HG02588 (cell line): ENCODE measurements at regions not wholly inside any gene's neighbourhood (a gene's known extent, or its start where the extent isn't known, plus 50 kb on each side); places are given as distances from the start of the nearest gene placed in this dataset.

Experiments
- ATAC-seq: cut with Tn5 transposase; IDR thresholded peaks from one replicate; pipeline ENCODE4 v1.9.1; 2021; ENCODE audit warnings: mild to moderate bottlenecking, moderate library complexity; ENCODE audit not compliant: unreplicated experiment

- ATAC-seq: no peak
These were observed 102.7 kb downstream of the UCHL1 start for GRCh38 chr4:41359422-41359775.

- no peak for ATAC-seq
These were observed 103.1 kb downstream of the UCHL1 start for GRCh38 chr4:41359836-41360213.

DNA sequence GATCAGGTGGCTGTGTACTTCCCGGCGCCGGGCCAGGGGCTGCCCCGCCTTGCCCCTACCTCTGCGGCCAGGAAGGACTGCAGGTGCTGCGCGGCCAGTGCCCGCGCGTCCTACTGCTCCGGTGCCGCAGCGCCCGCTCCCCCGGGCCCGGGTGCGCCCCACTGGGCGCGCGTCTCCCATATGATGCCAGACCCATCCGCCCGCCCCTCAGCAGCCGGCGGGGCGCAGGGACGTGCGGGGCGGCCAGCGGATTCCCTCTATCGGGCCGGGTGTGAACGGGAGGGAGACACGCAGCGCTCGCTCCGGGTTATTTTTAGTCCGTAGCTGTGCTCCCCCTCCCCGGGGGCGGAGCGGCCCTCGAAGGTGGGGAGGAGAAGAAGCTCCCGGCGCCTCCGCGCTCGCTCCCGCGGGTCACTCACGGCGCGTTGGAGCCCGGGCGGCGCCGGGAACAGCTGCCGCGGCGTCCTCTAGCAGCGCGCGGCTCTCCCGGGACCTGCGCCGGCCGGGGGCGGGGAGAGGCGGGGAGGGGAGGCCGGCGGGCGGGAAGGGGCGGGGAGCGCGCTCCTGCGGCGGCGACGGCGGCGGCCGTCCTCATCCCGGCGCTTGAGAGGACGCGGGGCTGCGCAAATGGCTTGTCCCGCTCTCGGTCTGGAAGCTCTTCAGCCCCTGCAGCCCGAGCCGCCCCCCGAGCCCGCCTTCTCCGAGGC lies 103.6 kb downstream of the UCHL1 start:
- no peak for ATAC-seq

DNA sequence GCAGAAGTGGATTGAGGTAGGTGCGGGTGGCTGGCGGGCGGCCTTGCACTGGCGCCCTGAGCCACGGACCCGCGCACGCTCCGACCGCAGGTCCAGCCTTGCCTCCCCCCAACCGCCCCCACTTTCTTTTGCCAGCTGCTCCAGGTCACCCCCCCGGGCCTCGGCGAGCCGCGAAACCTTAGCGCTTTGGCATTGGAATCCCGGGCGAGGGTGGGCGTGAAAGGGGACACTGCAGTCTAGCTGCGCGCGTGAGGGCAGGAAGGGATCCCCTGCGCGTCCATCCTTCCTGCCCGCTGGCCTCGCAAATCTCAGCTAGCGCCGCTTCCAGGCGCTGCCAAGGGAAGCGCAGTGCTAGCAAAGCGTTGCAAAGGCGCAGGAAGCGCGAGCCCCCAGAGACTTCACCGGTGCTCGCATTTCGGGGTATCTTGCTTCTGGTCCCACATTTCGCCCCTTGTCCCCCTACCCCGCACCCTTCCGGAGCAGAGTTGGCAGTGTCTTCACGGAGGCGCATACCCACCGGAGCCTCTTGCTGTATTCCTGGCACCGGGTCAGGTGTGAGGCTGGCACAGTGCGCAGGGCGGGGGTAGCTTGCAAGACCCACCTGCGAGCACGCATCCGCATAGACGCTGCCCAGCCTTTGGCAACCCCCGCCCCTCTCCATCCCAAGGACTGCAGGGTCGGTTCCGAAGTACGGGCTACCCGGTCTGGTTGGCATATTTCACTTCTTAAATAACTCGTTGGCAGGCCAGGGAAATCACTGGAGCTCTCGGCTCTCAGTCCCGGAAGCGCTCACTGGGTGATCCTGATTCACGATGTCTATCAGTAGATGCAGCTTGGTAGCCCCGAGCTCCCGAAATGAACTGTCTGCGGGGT lies 104.4 kb downstream of the UCHL1 start:
- ATAC-seq: no peak

DNA sequence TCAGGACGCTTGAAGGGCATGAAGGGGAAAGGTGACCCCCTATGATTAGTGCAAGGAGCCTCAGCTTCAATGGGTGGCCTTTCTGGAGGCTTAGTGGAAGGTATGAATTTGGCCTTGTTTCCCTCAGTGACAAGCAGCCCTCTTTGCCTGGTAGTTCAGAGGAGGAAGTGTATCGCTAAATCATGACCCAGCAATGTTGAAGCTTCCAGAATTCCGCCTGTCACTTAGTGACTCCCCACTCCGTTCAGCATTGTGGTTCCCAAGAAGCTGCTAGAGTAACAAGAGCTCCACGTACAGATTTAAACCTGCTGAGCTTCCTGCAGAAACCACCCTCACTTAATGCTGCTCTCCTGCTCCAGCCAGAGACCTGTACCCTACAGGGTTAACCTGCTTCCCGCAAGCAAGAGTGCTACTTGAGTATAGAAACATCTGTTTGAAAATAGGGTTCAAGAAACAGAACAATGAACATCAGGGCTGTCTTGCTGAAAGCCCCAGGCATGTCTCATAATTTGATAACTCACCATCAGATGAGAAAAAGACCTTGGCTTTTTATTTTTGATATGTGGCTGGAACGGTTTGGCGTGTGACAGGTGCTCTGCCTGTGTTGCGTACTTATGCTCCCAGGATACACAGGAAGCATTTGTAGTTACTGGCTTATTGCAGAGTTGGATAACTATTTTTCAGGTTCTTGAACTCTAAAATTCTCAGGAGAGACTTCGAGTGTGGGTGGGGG lies 105.2 kb downstream of the UCHL1 start:
- ATAC-seq: no peak

DNA sequence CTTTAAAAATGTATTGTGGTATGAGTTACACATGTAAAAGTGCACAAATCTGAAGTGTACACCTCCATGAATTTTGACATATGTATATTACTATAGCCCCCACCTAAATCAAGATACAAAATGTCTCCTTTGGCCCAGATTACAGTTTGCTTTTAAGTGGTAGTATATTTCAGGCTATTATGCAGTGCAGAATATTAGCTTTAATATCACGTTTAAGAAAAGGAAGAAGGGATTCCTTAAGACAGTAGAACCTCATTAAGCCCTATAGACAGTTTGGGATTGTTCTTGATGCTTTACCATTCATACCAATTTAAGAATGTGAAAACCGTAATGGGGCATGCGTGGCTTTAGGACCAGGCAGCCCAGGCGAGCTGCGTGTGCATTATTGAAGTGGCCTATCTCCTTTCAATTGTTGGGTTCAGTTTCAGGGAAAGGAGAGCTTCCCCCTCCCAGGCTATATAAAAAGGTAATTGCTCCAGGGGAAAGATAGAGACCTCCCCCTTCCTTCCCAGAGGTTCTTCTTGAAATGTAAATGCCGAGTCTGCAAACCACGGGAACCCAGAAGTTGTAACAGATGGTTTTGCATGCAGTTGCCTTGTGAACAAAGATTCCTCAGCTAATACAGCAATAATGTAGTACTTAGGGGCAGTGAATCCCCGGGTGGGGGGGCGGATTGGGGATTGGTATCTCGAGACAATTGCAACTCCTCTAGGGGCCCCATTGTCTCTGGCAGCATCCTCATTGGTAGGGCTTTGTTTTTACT lies 106.1 kb downstream of the UCHL1 start:
- ATAC-seq: no peak

- no peak for ATAC-seq
These were observed 106.8 kb downstream of the UCHL1 start for GRCh38 chr4:41363384-41363981.

DNA sequence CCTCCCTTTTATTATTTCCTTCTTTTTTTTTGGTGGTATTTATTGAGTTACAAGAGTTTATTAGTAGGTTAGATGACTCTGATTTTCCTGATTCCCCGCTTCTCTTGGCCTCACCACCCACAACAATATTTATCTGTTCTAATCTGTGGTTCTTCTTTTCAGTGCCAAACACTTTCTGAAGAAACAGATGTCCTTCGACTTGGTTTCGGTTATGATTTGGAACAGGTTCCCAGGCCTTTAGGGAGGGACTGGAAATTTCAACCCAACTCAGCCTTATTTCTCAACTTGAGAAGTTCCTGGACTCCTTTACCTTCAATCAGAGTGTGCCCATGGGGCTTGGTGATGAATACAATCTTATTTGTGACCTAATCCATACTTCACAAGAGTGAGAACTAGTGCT lies 108.1 kb downstream of the UCHL1 start:
- no peak for ATAC-seq

DNA sequence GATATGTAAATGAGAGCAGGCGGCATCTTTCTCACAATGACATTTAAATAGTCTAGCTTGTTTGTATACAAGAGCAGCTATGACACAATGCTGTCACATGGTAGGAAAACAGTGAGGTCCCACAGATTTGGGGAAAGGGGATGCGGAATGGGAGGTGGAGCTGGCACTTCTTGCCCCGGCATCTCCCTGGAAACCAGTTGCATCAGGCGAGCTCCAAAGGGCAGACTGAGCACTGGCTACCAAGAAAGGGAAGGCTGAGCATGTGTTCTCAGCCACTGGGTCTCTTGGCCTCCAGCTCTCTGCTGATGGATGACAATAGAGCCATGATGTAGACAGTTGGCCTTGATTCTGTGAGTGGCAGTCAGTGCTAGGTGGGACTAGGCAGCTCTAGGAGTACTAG lies 109.0 kb downstream of the UCHL1 start:
- no peak for ATAC-seq

GRCh38 chr4:41366911-41367517 lies 110.3 kb downstream of the UCHL1 start:
- no peak for ATAC-seq

DNA sequence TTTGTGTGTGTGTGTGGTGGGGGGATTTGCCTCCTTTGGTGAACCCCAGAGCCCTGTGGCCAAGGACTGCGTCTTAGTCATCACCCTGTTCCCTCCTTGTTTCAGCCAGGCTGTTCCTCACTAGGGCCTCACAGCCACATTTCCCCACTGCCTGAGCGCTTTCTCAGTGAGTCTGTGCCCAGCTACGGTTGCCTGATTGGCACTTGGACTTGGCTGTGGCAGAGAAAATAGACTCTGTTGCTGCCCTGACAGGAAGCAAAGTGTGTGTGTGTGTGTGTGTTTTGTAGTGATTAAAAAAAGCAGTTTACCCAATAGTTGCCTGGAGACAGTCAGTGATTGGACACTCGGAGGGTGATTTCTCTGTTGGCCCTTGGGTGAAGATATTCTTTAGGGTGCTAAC lies 113.0 kb downstream of the UCHL1 start:
- no peak for ATAC-seq

DNA sequence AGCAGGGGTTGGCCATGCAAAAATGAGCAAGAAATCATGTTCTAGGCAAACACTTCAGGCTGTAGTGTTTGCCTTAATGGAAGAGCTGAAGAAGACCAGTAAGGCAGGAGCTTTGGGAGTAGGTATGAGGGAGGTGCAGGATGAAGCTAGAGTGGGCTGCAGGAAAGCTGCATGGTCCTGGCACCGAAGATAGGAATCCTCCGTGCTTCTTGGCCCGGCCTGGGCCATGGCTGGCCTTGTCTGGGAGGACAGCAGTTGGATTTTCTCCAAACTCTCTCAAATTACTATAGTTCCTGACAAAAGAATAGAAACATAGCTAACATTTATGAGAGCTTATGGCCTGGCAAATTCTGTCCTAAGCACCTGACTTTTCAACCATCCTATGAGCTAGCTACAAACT lies 116.5 kb downstream of the UCHL1 start:
- no peak for ATAC-seq

DNA sequence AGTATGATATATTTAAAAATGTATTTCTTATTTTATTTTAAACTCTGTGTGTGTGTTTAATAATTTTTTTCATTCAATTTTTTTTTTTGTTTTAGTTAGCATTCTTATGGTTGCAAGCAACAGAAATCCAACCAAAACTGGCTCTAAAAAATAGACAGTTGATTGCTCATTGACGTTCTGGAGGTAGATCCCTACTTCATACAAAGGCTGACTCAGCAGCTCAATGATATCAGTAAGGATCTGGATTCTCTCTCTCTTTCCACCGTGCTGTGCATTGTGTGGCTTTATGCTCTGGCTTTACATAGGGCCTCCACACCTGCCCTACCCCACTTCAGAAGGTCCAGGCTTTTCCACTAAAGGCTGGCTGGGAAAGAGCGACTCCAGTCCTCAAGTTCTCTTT lies 117.8 kb downstream of the UCHL1 start:
- no peak for ATAC-seq

GRCh38 chr4:41375561-41375960 lies 118.8 kb downstream of the UCHL1 start:
- no peak for ATAC-seq

GRCh38 chr4:41377196-41377595 lies 120.5 kb downstream of the UCHL1 start:
- no peak for ATAC-seq

- no peak for ATAC-seq
These were observed 122.5 kb downstream of the UCHL1 start for GRCh38 chr4:41379230-41379629.

DNA sequence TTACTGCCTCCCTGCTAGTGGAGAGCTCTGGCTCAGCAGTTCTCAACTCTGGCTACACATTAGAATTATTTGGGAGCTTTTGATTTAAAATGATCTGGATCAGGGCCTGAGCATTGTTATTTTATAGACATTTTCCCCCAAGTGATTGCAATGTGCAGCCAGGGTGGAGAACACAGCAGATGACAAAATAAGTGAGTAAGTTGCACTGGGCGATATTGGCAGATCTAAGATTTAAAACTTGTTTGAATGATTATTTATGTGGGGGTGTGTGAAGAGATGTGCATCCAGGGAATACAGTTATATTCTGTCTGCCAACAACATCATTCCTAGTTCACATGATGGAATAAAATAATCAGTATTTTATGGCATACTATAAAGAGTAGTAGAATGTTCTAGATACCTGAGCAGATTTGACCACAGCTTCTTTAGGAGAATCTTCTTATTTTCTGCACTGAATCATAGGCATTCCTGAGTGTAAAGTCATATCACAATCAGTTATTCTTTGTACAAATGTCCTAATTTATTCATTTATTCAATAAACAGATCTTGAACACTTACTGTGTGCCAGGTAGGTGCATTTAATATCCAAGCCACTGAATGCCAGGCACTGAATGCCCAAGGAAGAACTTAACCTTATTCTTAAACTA lies 123.9 kb downstream of the UCHL1 start:
- no peak for ATAC-seq

DNA sequence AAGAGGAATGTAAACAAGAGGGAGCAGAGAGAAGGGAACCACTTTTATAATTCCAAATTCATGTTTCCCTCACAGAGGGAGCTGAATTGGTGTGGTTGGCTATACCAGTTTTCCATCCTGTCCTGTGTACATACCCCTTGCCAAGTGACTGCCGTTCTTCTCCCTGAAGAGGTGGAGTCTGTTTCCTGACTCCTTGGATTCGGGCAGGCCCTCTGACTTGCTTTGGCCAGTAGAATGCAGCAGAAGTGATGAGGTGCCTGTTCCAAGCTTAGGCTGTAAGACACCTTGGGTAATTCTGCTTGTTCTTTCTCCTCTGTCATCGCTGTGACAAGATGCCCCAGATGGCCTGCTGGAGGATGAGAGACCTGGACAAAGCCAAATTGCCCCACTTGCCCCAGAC lies 124.7 kb downstream of the UCHL1 start:
- no peak for ATAC-seq

- no peak for ATAC-seq
These were observed 128.3 kb downstream of the UCHL1 start for GRCh38 chr4:41384992-41385391.

GRCh38 chr4:41385481-41385880 lies 128.8 kb downstream of the UCHL1 start:
- ATAC-seq: no peak
